HG03175 (cell line): ENCODE measurements at regions not wholly inside any gene's neighbourhood (a gene's known extent, or its start where the extent isn't known, plus 50 kb on each side); places are given as distances from the start of the nearest gene placed in this dataset.

Source experiments
- ATAC-seq: cut with Tn5 transposase; IDR thresholded peaks from one replicate; pipeline ENCODE4 v1.9.1; 2021; ENCODE audit warnings: mild to moderate bottlenecking, moderate library complexity; ENCODE audit not compliant: unreplicated experiment

DNA sequence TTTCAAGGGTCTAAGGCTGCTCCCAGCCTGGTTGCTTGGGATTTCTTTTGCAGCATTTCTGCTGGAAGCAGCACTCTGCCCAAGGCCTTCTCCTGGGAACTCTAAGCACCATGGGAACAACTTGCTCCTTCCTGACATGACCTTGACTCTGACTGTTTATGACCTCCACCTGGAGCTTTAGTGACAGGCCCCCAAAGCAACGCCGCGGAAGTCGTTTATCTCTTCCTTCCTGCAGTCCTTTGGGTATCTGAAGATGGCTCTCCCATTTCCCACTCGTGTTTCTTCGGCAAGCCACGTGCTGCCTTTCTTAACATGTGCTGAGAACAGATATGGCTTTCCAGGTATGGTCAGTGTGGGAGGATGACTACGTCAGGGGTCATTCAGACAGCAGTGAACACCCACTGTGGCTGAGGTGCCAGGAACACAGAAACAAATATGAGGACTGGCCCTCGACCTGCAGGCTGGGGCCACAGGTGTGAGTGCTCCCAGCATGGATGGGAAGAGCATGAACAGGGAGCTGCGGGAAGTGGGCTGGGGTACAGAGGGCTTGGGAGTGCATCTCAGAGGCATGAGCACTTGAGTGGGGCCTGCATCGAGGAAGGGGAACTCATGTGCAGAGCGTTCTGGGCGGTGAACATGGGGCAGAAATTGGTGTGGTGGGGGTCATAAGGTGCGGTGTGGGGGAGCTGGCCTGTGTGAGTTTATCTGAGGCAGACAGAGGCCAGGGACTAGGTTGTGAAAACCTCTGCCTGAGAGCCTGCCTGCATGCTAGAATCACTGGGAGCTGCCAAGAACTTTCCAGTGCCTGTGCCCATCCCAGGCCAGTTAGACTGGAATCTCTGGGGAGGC is 140.5 kb downstream of the TSN start:
- no peak for ATAC-seq

DNA sequence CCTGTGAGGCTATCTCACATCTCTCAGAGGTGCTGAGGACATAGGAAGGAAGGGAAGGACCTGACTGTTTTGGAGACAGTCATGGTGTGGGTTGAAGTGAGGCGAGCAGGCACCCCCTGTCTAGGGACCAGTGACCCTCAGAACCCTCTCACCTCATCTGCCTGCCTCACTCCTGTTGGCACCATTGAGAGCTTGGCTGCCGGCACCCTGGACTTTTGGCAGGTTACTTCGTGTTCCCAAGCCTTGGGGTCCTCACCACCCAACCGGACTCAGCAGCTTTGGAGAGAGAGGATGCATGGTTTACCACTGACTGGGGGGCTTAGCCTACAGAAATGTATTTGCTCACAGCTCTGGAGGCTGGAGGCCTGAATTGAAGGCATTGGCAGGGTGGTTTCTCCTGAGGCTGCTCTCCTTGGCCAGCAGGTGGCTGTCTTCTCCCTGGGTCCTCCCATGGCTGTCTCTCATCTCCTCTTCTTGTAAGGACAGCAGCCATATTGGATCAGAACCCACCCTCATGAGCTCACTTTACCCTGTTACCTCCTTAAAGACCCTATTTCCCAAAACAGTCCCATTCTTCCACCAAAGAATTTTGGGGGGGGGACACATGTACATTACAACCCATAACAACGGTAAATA is 142.0 kb downstream of the TSN start:
- ATAC-seq: peak; percentile 76

DNA sequence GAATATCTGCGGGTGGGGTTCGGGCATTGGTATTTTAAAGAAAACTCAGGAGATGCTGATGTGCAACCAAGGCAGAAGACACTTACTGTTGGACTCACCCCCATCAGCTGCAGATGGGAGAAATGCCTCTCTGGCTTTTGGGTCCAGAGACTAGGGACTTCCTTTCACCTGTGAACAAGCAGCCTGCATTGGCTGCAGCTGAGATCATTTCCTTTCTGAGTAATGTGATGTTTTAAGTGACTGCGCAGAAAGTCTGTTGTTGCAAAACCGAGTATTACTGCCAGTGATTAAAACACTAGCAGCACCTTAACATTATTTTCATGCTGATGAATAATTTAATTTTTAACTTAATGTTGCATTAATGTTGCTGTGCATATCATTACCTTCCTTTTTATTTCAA is 143.0 kb downstream of the TSN start:
- ATAC-seq: no peak

DNA sequence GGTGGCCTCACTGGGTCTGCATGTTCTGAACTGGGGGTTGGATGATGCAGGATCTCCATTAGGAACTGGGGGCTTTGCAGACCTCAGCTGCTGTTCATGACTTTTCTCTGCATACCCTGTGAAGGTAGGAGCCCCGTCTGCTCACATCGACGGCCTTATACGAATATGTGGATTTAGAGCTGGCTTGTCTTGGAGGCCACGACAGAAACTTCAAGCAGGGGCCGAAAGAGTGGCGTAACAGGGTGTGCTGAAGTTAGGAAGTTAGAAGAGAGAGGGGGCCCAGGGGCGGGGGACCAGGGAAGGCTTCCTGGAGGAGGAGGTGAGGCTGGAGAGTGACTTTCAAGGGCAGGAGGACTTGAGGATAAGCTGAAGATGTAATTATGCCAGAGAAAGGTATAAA is 144.9 kb downstream of the TSN start:
- ATAC-seq: no peak

DNA sequence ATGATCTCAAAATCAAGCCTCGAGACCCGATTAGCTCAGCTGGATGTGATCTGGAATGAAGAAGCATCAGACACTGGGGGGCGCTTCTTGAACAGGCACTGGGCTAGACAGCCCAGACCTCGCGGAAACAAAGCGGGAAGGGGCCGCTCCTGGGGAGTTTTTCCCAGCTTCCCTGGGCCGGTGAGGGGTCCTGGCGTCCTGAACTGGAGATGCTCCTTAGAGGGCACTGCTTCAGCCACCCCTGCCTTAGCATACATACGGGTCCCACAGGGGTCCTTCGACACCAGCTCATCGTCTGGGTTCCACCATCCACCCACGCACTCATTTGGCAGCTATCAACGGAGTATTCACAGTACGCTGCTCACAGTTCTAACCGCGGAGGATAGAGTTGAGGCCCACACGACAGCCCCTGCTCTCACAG is 146.7 kb downstream of the TSN start:
- ATAC-seq: no peak

DNA sequence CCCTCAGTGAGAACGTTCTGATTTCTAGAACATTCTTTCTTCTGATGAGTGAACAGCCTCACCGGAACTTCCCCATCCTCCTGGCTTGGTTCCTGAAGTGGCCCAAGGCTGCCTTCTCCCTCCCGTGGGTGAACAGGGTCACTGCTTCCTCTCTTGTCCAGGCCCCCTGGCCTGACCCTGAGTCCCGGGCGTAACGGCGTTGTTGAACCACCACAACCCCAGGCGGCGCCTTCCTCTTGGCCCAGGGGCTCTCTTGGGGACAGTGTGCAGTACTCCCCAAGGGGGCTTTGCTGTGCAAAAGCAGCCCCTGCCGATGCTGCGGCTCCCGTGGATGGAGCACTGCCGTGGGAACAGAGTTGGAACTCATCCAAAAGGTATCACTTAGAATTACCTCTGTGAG is 147.2 kb downstream of the TSN start:
- no peak for ATAC-seq

DNA sequence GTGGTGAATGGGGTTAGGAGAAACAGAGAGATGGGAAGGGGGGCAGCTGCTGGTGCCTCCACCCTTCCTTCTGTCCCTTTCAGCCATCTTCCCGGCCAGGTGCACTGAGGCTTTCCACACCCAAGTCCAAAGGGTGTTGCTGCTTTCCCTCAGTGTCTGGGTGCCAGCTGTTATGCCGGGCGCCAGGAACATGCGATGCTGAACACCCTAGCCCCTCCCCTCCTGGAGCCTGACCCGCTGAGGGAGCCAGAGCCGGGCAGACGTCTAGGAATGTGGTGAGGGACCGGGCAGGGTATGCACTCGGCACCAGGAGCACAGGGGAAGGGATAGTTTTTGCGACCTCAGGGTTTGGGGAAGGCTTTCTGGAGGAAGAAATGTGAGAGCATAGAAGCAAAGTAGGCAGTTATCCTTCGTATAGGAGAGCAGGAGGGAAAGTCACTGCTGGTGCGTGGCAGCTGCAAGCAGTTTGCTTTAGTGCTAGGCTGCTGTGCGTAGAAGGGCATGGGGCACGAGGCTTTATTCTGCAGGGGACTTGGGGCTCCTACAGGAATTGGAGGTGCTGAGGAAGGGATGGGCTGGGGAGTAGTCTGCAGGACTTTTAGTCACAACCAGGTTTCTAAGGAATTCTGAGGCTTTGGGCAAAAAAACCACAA is 147.7 kb downstream of the TSN start:
- ATAC-seq: no peak

DNA sequence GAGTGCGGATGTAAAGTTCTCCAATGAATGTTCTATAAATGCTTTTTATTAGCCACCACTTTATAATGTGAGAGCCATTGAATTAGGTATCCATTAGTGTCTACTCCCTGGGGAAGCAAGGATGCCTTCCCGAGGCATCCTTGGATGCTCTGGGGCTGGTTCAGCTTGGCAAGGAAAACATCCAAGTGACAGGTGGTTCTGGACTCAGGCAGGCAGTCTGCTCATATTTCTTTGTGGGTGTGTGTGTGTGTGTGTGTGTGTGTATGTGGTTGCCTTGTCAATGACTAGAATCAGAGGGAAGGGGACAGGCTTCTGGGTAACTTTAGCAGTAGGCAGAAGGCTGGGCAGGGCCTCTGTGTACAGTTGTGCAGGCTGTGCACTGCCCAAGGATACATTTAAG is 149.2 kb downstream of the TSN start:
- ATAC-seq: no peak

DNA sequence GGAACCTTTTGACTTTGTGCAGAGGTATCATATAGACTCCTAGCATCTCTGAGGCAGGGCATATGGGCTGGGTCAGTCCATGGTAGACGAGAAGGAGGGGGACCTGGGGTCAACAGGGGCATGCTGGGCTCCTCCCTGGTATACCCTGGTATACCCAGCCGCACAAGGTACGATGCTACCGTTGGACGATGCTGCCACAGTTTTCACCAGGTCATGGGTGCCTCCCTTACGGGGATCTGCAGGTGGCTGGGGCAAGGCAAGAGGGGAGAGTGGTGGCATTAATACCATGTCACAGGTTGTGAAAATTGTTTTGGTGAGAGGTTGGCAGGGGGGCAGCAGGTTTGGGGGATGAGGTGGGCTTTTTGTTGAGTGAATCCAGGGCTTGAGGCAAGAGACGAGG is 149.8 kb downstream of the TSN start:
- no peak for ATAC-seq

DNA sequence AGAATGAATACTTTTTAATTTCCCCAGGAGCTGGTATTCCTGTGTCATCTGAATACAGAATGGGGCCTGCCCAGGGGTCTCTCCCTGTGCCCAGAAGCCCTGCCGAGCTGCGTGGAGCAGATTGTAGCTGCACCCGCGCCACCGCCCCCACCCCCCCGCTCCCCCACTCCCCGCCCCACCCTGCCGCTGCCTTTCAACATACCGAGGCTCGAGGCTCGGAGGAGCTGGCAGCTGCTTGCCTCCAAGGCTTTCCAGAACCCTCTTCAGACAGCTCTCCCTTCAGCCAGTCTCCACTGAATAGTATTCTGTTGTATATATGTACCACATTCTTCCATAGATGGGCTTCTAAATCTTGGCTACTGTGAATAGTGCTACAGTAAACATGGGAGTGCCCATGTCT is 150.7 kb downstream of the TSN start:
- no peak for ATAC-seq

DNA sequence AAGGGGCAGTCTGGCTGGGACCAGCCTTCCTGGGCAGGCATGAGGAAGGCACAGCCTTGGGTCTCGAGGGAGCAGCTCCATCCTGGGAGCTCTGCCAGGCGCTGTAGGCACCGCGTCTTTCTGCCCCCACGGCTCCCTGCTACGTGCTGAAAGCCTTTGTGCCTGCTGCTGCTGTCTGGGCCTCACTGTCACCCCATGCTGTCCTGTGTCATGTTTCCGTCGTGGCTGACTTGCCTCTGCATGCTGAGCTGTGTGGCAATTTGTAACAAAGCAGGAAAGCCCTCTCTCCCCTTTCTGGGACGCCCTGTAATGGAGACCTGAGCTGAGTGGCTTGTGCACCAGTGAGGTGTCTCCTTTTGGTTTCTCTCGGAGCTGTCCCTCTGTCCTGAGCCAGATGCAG is 152.5 kb downstream of the TSN start:
- ATAC-seq: no peak

DNA sequence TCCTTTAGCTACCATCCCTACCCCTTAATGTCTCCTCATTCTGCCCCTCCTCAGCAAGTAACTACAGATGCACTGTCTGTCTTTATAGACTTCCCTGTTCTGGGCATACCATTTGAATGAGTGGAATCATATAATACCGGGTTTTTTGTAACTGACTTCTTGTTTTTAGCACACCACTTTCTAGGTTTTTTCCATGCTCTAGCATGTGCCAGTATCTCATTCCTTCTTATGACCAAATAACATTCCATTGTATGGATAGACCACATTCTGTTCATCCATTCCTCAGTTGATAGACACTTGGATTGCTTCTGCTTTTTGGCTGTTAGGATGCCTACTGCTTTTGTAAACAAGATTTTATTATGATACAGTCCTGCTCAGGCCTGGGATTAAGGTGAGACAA is 154.7 kb downstream of the TSN start:
- no peak for ATAC-seq

DNA sequence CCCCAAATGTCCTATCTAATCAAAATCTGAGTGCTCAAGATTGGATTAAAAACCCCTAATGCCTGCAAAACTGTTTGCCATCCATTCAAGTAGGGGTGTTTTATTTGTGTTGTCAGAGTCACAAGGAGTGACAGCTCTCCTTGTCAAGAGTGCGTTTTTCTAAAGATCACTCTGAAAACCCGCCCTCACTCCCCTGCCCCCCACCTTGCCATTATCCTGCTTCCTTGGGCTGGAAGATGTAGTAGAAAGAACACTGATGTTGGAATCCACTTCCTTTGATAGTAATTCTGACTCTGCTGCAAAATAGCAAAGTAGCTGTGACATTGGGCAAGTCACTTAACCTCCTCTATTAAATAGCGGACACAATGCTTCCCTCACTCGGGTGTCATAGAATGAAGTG is 155.6 kb downstream of the TSN start:
- no peak for ATAC-seq

DNA sequence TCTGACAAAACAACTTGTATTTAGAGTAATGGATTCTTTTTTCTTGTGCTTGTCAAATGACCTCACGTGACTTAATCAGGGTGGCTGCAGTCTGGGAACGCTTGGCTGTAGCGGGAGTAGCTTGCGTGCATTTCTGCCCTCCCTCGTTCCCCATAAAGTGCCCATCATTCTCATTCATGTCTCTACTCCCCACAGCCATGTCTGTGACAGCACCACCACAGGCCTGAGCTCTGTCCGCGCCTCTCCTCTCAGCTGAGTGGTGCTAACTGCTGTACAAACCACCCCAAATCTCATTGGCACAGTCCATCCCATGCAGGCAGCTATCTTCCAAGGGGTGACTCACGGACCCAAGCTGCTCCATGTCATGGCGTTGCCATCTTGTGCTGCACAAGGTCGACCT is 161.7 kb downstream of the TSN start:
- ATAC-seq: no peak

DNA sequence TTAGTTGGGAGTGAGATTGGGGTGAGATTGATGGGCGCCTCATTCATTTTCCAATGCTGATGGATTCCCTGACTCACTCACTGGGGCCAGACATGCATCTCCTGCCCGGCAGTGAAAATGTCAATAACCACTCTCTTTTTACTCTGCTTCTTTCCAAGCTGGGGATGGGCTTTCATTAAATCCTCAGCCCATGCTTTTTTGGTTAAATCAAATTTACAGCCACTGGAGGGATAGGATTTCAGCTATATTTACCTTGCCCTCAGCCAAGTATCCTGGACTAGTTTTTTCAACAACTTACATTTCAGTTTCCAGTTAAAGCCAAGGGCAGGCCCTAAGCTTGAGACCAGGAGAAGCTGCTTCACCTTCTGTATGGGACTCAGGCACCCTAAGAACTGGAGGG is 162.8 kb downstream of the TSN start:
- no peak for ATAC-seq

DNA sequence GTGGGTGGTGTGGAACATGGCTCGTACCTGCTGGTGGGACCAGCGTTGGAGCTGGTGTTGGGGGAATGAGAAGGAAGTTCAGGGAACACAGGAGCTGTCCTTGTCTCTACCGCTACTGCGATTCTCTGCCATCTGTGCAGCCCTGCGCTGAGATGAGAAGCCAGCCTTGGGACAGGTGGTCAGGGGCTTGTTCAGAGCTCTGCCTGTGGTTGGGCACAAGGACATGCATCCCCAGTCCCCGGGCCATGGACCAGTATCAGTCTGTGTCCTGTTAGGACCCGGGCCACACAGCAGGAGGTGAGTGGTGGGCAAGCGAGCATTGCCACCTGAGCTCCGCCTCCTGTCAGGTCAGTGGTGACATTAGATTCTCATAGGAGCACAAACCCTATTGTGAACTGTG is 164.4 kb downstream of the TSN start:
- ATAC-seq: no peak

DNA sequence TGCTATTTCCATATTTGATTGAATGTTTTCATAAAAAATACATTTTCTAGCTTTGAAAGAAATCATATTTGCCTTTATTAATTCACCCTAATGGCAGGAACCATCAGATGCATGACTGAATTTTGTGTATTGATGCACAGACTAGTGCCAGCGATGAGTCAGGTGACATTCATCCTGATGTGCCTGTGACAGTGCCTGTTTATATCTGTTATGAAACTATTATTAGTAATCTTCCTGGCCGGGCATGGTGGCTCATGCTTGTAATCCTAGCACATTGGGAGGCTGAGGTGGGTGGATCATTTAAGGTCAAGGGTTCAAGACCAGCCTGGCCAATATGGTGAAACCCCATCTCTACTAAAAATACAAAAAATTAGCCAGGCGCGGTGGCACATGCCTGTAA is 170.0 kb downstream of the TSN start:
- no peak for ATAC-seq

DNA sequence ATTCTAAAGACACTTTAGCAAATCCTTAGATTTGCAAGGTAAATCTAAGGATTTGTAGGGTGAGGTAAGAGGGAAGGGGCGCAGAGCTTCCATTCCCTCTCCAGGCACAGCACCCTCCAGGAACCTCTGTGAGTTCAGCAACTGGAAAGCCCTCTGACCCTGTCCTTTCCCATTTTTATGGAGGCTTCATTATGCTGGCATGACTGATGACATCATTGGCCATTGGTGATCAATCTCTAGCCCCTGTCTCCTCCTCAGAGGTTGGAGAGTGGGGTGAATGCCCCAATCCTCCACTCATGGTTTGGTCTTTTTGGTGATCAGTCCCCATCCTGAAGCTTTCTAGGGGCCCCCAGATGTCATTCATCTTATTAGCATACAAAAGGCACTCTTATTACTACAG is 187.8 kb downstream of the TSN start:
- ATAC-seq: no peak

DNA sequence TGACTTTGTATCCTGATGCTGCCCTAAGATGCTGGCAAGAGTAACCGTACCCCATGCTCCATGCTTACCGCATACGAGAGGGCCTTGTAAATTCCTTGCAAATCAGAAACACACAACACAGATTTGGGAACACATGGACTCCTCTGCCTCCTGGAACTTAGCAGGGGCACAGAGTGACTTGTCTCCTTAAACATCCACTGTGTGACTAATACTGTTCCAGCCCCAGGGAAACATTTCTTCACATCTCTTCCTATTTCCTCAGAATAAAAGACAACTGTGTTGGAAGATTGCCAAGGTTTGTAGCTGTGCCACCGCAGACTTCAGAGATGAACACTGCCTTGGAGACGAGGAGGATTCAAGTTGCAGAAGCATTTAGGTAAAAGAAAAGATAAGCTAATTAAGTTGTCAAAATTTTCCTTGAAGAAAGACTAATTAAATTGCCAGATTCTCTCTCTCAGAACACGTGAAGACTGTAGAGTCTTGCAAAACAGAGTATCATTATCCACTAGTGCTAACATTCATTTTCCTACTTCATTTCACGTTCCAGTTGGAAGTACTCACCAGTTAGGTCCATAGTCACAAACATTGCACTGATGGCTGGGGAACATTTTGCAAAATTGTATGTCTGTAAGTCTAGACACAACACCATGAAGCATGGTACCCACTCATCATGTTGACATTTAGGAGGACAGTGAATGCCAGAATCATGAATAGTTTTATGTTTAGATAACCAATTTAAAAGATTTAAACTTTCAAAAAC is 188.8 kb downstream of the TSN start:
- ATAC-seq: no peak

DNA sequence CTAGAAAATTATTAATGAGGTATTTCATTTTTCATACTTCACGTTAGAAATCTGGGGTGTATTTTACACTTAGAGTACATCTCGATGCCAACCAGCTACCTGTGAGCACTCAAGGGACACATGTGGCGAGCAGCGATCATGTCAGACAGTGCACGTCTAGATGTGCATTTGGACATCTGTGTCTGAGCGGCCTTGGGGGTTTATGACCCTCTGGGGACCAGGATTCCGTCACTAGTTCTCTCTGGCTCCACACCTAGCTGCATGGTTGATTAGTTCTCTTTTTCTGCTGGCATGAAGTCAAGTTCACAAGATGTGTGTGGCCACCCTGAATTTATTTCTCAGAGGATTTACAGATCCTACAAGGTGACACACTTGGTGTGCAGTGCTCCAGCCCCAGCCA is 192.2 kb downstream of the TSN start:
- no peak for ATAC-seq

DNA sequence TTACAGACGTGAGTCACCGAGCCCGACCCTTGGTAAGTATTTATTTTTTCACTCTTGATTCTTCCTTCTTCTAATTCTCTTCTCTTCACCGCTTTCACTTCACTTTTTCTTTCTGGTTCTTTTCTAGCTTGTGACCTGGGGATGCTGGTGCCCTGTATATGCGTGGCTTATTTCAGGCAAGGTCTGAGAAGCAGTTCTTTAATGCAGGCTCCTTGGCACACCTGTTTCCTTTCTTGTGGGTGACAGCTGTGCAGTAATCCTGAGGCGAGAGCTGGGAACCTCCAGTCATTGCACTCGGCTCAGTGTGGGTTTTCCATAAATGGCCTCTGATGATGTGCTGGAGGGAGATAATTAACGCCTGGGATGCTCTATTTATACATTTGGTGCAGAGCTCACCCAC is 193.8 kb downstream of the TSN start:
- ATAC-seq: no peak

DNA sequence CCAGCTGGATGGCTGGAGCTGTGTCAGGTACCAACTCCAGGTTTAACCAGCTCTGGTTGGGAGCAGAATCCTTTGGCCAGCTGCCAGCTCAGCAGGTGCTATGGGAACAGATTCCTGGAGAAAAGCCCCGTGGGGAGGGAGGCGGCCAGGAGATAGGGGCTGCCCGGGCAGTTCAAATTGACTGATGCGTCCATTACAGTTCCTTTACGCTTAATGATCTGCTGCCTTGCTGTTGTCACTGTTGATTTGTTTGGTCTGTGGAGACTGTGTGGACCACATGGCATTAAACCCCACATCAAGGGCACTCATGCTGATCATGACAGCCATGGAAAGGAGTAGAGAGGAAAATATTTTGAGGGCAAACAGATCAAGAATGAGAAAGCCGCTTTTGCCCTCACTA is 200.0 kb downstream of the TSN start:
- ATAC-seq: no peak
